Hepatocyte (in vitro differentiated cells): ENCODE measurements at regions not wholly inside any gene's neighbourhood (a gene's known extent, or its start where the extent isn't known, plus 50 kb on each side); places are given as distances from the start of the nearest gene placed in this dataset.

Experiments
- CTCF ChIP-seq: fragments of 200-600 bp; sonication (generic); IDR thresholded peaks from 2 replicates; pipeline ENCODE4 v1.5.1; 2016; ENCODE audit warnings: antibody characterized with exemption, mild to moderate bottlenecking; ENCODE audit not compliant: poor library complexity
- EZH2 ChIP-seq: fragments of 200-600 bp; sonication (generic); IDR thresholded peaks from 2 replicates; pipeline ENCODE4 v1.6.1; 2016; ENCODE audit warnings: antibody characterized with exemption, mild to moderate bottlenecking, borderline replicate concordance
- EZH2phosphoT487 ChIP-seq: fragments of 200-600 bp; sonication (generic); IDR thresholded peaks from one replicate; pipeline ENCODE4 v1.6.1; 2018; ENCODE audit warnings: antibody characterized with exemption, mild to moderate bottlenecking, low read depth, moderate library complexity; ENCODE audit not compliant: unreplicated experiment, severe bottlenecking

DNA sequence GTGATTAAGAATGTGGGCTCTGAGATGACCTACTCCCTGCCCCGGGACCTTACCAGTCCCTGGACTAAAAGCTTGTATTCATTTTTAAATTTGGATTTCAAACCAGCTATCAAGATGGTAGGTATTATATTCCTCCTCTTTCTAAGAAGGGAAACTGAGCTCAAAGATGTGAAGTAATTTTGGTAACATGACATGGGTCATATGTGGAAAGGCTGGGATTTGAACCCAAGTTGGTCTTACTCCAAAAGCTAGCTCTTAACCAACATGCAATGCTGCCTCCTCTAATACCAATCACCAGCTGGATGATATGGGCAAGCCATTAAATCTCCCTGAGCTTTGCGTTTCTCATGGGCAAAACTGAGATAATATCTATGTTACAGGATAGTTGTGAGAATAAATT lies 166.4 kb upstream of the SLC38A2 start:
- TF ChIP-seq EZH2 (no peak), CTCF (no peak), EZH2phosphoT487 (no peak)
